GM21423 (cell line): ENCODE measurements at regions not wholly inside any gene's neighbourhood (a gene's known extent, or its start where the extent isn't known, plus 50 kb on each side); places are given as distances from the start of the nearest gene placed in this dataset.
"Not testable (repeated sequence)": the region's sequence is repeated elsewhere in the genome, so short reads cannot be mapped to it uniquely, and the experiment has no call there.

Experiments used
- ATAC-seq: cut with Tn5 transposase; IDR thresholded peaks from one replicate; pipeline ENCODE4 v1.9.1; 2021; ENCODE audit warnings: mild to moderate bottlenecking, moderate library complexity; ENCODE audit not compliant: unreplicated experiment

GRCh38 chr18:10114717-10115463, 201.1 kb downstream of the VAPA start:
- ATAC-seq, result no peak

- ATAC-seq, result no peak
Observed at GRCh38 chr18:10116574-10116973, 202.8 kb downstream of the VAPA start.

- ATAC-seq, result no peak
Observed at GRCh38 chr18:10119528-10119927, 205.7 kb downstream of the VAPA start.

- no peak for ATAC-seq
Observed at GRCh38 chr18:10119991-10120390, 206.2 kb downstream of the VAPA start.

- no peak for ATAC-seq
Observed at GRCh38 chr18:10120622-10121021, 206.8 kb downstream of the VAPA start.

GRCh38 chr18:10121028-10121427, 207.2 kb downstream of the VAPA start:
- ATAC-seq, result no peak

- ATAC-seq, result no peak
Observed at GRCh38 chr18:10121786-10122515, 208.1 kb downstream of the VAPA start.

GRCh38 chr18:10122988-10123950, 209.5 kb downstream of the VAPA start:
- no peak for ATAC-seq

GRCh38 chr18:10124071-10124470, 210.3 kb downstream of the VAPA start:
- no peak for ATAC-seq

GRCh38 chr18:10124557-10124956, 210.7 kb downstream of the VAPA start:
- no peak for ATAC-seq

- ATAC-seq, result no peak
Observed at GRCh38 chr18:10124967-10125366, 211.2 kb downstream of the VAPA start.

- no peak for ATAC-seq
Observed at GRCh38 chr18:10127729-10128128, 213.9 kb downstream of the VAPA start.

GRCh38 chr18:10128921-10129501, 215.2 kb downstream of the VAPA start:
- ATAC-seq, result no peak

GRCh38 chr18:10130606-10131005, 216.8 kb downstream of the VAPA start:
- ATAC-seq, result no peak

- ATAC-seq, result no peak
Observed at GRCh38 chr18:10131081-10131459, 217.3 kb downstream of the VAPA start.

GRCh38 chr18:10131460-10132395, 217.9 kb downstream of the VAPA start:
- no peak for ATAC-seq

- no peak for ATAC-seq
Observed at GRCh38 chr18:10133516-10133915, 219.7 kb downstream of the VAPA start.

- no peak for ATAC-seq
Observed at GRCh38 chr18:10134204-10134603, 220.4 kb downstream of the VAPA start.

GRCh38 chr18:10134749-10135148, 220.9 kb downstream of the VAPA start:
- ATAC-seq, result not testable (repeated sequence)
